Lung (tissue), 11 donors: ENCODE measurements at regions not wholly inside any gene's neighbourhood (a gene's known extent, or its start where the extent isn't known, plus 50 kb on each side); places are given as distances from the start of the nearest gene placed in this dataset.

Experiments
- ATAC-seq: fragments of 200-7000 bp; cut with Tn5 transposase; one replicate; pipeline ENCODE4 v1.9.1; 2020; ENCODE audit warnings: moderate number of reproducible peaks; ENCODE audit not compliant: insufficient read depth, low FRiP score
- DNase-seq, 3 donors: peaks; one replicate each; pipeline ENCODE4 v3.0.0-alpha.2; 2013 to 2017
- H3K27ac ChIP-seq, 2 donors: one replicate each; pipeline ENCODE4 v1.5.1; 2013; ENCODE audit warnings: mild to moderate bottlenecking in 2 of 2, moderate library complexity in 2 of 2, control low read depth in 1 of 2, inconsistent platforms in 1 of 2, low read depth in 1 of 2, low read length in 1 of 2
- H3K27me3 ChIP-seq, 3 donors: one replicate each; pipeline ENCODE4 v1.5.1; 2013; ENCODE audit warnings: low read length in 2 of 3; ENCODE audit not compliant: control insufficient read depth in 3 of 3, insufficient read depth in 3 of 3
- H3K36me3 ChIP-seq, 4 donors: one replicate each; pipeline ENCODE4 v1.5.1; 2013; ENCODE audit warnings: low read length in 4 of 4, mild to moderate bottlenecking in 1 of 4, moderate library complexity in 1 of 4; ENCODE audit not compliant: control insufficient read depth in 4 of 4, insufficient read depth in 4 of 4
- H3K4me1 ChIP-seq, 5 donors: one replicate each; pipeline ENCODE4 v1.5.1; 2013; ENCODE audit warnings: low read length in 5 of 5, mild to moderate bottlenecking in 2 of 5, moderate library complexity in 1 of 5; ENCODE audit not compliant: control insufficient read depth in 5 of 5, insufficient read depth in 5 of 5
- H3K4me3 ChIP-seq: one replicate; pipeline ENCODE4 v1.5.1; 2013; ENCODE audit warnings: mild to moderate bottlenecking, control low read depth, moderate library complexity
- H3K9ac ChIP-seq, 2 donors: one replicate each; pipeline ENCODE4 v1.5.1; 2013; ENCODE audit warnings: low read length in 2 of 2, control low read depth in 1 of 2; ENCODE audit not compliant: insufficient read depth in 1 of 2
- H3K9me3 ChIP-seq, 4 donors: one replicate each; pipeline ENCODE4 v1.5.1; 2013; ENCODE audit warnings: low read length in 3 of 4, mild to moderate bottlenecking in 1 of 4, moderate library complexity in 1 of 4; ENCODE audit not compliant: control insufficient read depth in 4 of 4, insufficient read depth in 3 of 4
- WGBS, 2 donors: extraction: QIAGEN DNeasy Blood & Tissue Kit; methylation state at CpG; one replicate each; pipeline ENCODE4 v1.1.7; 2013; 5-methylcytosine and 5-hydroxymethylcytosine counted together
- TF ChIP-seq, protein P1 (sequence below): IDR thresholded peaks from 2 replicates; pipeline ENCODE4 v1.5.1; 2012; ENCODE audit warnings: mild to moderate bottlenecking; ENCODE audit errors: control extremely low read depth, extremely low read depth
- donor health status: control.
- donor health status: control.
- donor health status: Bipolar disorder and iron deficiency.
- donor health status: healthy.
- donor health status: DM: yes; HTN: yes; CAD: no.

DNA sequence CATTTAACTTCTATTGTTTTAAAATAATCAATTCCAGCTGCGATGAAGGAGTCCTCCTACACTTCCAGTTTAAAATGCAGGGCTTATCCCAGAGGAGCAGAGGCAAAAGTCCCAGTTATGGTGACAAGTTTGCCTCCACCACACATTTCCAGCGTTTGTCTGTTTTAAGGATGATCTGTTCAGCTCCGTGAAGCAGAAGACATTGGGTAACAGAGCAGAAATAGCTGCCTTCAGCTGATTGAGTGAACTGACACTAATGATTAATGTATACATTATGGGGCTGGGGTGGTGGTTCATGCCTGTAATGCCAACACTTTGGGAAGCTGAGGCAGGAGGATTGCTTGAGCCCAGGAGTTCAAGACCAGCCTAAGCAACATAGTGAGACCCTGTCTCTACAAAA lies 127.6 kb downstream of the HSD17B3 start:
- TF ChIP-seq, protein P1, sequence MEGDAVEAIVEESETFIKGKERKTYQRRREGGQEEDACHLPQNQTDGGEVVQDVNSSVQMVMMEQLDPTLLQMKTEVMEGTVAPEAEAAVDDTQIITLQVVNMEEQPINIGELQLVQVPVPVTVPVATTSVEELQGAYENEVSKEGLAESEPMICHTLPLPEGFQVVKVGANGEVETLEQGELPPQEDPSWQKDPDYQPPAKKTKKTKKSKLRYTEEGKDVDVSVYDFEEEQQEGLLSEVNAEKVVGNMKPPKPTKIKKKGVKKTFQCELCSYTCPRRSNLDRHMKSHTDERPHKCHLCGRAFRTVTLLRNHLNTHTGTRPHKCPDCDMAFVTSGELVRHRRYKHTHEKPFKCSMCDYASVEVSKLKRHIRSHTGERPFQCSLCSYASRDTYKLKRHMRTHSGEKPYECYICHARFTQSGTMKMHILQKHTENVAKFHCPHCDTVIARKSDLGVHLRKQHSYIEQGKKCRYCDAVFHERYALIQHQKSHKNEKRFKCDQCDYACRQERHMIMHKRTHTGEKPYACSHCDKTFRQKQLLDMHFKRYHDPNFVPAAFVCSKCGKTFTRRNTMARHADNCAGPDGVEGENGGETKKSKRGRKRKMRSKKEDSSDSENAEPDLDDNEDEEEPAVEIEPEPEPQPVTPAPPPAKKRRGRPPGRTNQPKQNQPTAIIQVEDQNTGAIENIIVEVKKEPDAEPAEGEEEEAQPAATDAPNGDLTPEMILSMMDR = no peak
- peaks cover 0 to 57% (median 20%) of the 10 kb centered on the region in 5 donors for H3K4me1 ChIP-seq
- H3K4me3 ChIP-seq = no peak overlapping the region
- 88% methylated on average over 3 of the region's 3 CpGs for WGBS, 2 donors
- no peaks in the 10 kb centered on the region for H3K36me3 ChIP-seq
- ATAC-seq = no peak
- no peaks in the 10 kb centered on the region for H3K9me3 ChIP-seq
- H3K27me3 ChIP-seq = peaks cover 0 to 2% (median 0%) of the 10 kb centered on the region in 3 donors
- H3K9ac ChIP-seq = no peak overlapping the region
- H3K27ac ChIP-seq = no peak overlapping the region
- DNase-seq = no peak

DNA sequence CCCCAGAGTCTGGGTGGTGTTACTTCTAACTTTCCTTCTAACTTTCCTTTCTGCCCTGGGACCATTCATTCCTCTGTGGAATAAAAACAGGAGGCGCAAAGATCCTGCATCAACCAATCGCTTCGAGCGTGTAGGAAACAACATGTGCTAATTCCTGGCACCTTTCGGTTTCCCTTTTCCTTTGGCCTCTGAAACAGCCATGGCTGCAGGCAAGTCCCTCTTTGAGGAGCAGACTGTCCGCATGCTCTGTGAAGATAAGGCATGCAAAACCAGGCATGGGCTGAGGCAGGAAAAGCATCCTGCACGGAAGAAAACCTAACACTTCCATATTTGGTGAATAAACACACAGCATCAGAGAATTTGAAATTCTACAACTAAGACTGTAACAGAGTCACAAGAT lies 128.3 kb downstream of the HSD17B3 start:
- H3K27me3 ChIP-seq = peaks cover 0 to 2% (median 0%) of the 10 kb centered on the region in 3 donors
- no peaks in the 10 kb centered on the region for H3K36me3 ChIP-seq
- TF ChIP-seq, protein P1 = no peak
- H3K4me1 ChIP-seq = peaks cover 0 to 62% (median 25%) of the 10 kb centered on the region in 5 donors
- no peak overlapping the region for H3K27ac ChIP-seq
- no peaks in the 10 kb centered on the region for H3K9me3 ChIP-seq
- DNase-seq = no peak
- H3K9ac ChIP-seq = no peak overlapping the region
- H3K4me3 ChIP-seq = no peak overlapping the region
- no peak for ATAC-seq
- WGBS, 2 donors = 72 to 74% methylated on average over 7 of the region's 7 CpGs

DNA sequence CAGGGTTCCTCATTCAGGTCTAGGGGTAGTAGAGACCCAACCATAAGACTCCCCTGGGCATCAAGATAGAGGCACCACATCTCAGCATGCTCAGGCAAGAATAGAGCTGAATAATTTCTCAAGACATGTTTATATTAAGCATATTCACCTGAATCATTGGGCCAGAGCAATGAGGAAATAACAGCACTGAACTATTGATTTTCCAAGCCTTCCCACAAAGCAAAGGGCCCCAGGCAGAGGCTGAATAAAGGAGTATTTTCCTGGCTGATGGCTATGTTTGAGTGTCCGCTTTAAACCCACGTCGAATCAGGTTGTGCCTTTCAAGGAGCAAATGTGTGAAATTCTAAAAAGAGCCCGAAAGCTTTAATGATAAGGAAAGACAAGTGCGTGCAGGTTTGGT lies 129.2 kb downstream of the HSD17B3 start:
- TF ChIP-seq, protein P1 = no peak
- no peaks in the 10 kb centered on the region for H3K36me3 ChIP-seq
- ATAC-seq (no peak), DNase-seq (no peak)
- H3K27me3 ChIP-seq = peaks cover 0 to 2% (median 0%) of the 10 kb centered on the region in 3 donors
- no peaks in the 10 kb centered on the region for H3K9me3 ChIP-seq
- H3K4me1 ChIP-seq = peaks cover 0 to 55% (median 23%) of the 10 kb centered on the region in 5 donors
- no peak overlapping the region for H3K4me3 ChIP-seq
- no peak overlapping the region for H3K9ac ChIP-seq
- no peak overlapping the region for H3K27ac ChIP-seq
- WGBS, 2 donors = 92 to 98% methylated on average over 5 of the region's 5 CpGs

DNA sequence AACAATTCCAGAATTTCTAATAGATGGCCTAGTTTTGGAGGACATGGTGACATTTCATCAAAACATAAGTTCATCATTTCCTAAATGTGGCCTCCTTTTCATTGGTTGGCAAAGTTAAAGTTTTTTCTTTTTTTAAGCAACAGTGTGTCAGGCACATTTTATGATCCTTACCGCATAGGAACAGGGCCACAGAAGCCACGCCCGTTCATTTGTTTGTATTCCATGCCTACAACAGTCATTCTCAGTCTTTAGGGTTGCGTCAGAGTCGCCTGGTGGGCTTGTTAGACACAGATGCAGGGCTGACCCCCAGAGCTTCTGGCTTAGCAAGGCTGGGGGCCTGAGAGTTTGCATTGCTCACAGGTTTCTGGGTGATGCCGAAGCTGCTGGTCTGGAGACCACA lies 130.2 kb downstream of the HSD17B3 start:
- Histone ChIP-seq H3K4me1 (peaks cover 0 to 44% (median 23%) of the 10 kb centered on the region in 5 donors), H3K27me3 (no peaks in the 10 kb centered on the region), H3K27ac (no peak overlapping the region), H3K9me3 (no peaks in the 10 kb centered on the region), H3K9ac (no peak overlapping the region), H3K4me3 (no peak overlapping the region), H3K36me3 (no peaks in the 10 kb centered on the region)
- DNase-seq (peak; percentile 55 to 89 (median 87)), ATAC-seq (no peak)
- TF ChIP-seq, protein P1 = no peak
- 74 to 82% methylated on average over 6 of the region's 6 CpGs for WGBS, 2 donors
